HepG2 (cell line): ENCODE measurements at regions not wholly inside any gene's neighbourhood (a gene's known extent, or its start where the extent isn't known, plus 50 kb on each side); places are given as distances from the start of the nearest gene placed in this dataset.
A peak's percentile ranks its signal among the peaks of the same experiment; 100 is the strongest.

ENCODE experiments used
- ATF7-NPFF ChIP-seq: sonication (generic); formaldehyde crosslinking; IDR thresholded peaks from 2 replicates; pipeline ENCODE4 v1.8.1; 2023; ENCODE audit warnings: mild to moderate bottlenecking, low read depth, missing genetic modification reagents, moderate library complexity
- ATRX ChIP-seq: sonication (generic); formaldehyde crosslinking; IDR thresholded peaks from 2 replicates; pipeline ENCODE4 v1.4.0; 2020; ENCODE audit warnings: missing genetic modification reagents, borderline replicate concordance
- JDP2 ChIP-seq: sonication (generic); formaldehyde crosslinking; IDR thresholded peaks from 2 replicates; pipeline ENCODE4 v1.8.1; 2022; ENCODE audit warnings: missing genetic modification reagents, borderline replicate concordance
- KAT8 ChIP-seq: IDR thresholded peaks from 2 replicates; pipeline ENCODE4 v1.6.1; 2016; ENCODE audit warnings: missing genetic modification reagents, missing compliant biosample characterization
- KDM5B ChIP-seq: sonication (generic); formaldehyde crosslinking; IDR thresholded peaks from 2 replicates; pipeline ENCODE4 v1.4.0; 2020; ENCODE audit warnings: missing genetic modification reagents, mild to moderate bottlenecking, borderline replicate concordance
- MED8 ChIP-seq: sonication (generic); formaldehyde crosslinking; IDR thresholded peaks from 2 replicates; pipeline ENCODE4 v1.8.1; 2023; ENCODE audit warnings: mild to moderate bottlenecking, missing genetic modification reagents; ENCODE audit not compliant: insufficient replicate concordance
- MTA3 ChIP-seq: sonication (generic); formaldehyde crosslinking; IDR thresholded peaks from 2 replicates; pipeline ENCODE4 v1.4.0; 2020; ENCODE audit warnings: missing genetic modification reagents
- SP2 ChIP-seq: sonication (generic); formaldehyde crosslinking; IDR thresholded peaks from 2 replicates; pipeline ENCODE4 v1.5.1; 2020; ENCODE audit warnings: mild to moderate bottlenecking, missing genetic modification reagents
- ZBTB43 ChIP-seq: sonication (generic); formaldehyde crosslinking; conservative IDR thresholded peaks from 2 replicates; pipeline ENCODE4 v1.4.0; 2020; ENCODE audit warnings: missing genetic modification reagents
- ZKSCAN5 ChIP-seq: sonication (generic); formaldehyde crosslinking; IDR thresholded peaks from 2 replicates; pipeline ENCODE4 v1.5.1; 2020; ENCODE audit warnings: mild to moderate bottlenecking, missing genetic modification reagents
- ZMYM4 ChIP-seq: sonication (generic); formaldehyde crosslinking; IDR thresholded peaks from 2 replicates; pipeline ENCODE4 v1.8.1; 2023; ENCODE audit warnings: mild to moderate bottlenecking, missing genetic modification reagents
- ZNF18 ChIP-seq: sonication (generic); formaldehyde crosslinking; IDR thresholded peaks from 2 replicates; pipeline ENCODE4 v1.8.0; 2022; ENCODE audit warnings: mild to moderate bottlenecking, missing genetic modification reagents; ENCODE audit not compliant: insufficient replicate concordance
- ZNF431 ChIP-seq: sonication (generic); formaldehyde crosslinking; IDR thresholded peaks from 2 replicates; pipeline ENCODE4 v1.9.0; 2022; ENCODE audit warnings: missing genetic modification reagents, low read depth, mild to moderate bottlenecking, borderline replicate concordance
- ZNF607 ChIP-seq: sonication (generic); formaldehyde crosslinking; IDR thresholded peaks from 2 replicates; pipeline ENCODE4 v1.5.1; 2020; ENCODE audit warnings: missing genetic modification reagents, mild to moderate bottlenecking, borderline replicate concordance
- ZNF839 ChIP-seq: sonication (generic); formaldehyde crosslinking; IDR thresholded peaks from 2 replicates; pipeline ENCODE4 v1.4.0; 2020; ENCODE audit warnings: missing genetic modification reagents, mild to moderate bottlenecking, borderline replicate concordance
- TF ChIP-seq, protein P1 (sequence below): sonication (generic); formaldehyde crosslinking; IDR thresholded peaks from 2 replicates; pipeline ENCODE4 v1.9.0; 2021; ENCODE audit warnings: mild to moderate bottlenecking, missing genetic modification reagents
- TF ChIP-seq, protein P2 (sequence below): sonication (generic); formaldehyde crosslinking; IDR thresholded peaks from 2 replicates; pipeline ENCODE4 v1.5.1; 2020; ENCODE audit warnings: missing genetic modification reagents, mild to moderate bottlenecking, borderline replicate concordance

DNA sequence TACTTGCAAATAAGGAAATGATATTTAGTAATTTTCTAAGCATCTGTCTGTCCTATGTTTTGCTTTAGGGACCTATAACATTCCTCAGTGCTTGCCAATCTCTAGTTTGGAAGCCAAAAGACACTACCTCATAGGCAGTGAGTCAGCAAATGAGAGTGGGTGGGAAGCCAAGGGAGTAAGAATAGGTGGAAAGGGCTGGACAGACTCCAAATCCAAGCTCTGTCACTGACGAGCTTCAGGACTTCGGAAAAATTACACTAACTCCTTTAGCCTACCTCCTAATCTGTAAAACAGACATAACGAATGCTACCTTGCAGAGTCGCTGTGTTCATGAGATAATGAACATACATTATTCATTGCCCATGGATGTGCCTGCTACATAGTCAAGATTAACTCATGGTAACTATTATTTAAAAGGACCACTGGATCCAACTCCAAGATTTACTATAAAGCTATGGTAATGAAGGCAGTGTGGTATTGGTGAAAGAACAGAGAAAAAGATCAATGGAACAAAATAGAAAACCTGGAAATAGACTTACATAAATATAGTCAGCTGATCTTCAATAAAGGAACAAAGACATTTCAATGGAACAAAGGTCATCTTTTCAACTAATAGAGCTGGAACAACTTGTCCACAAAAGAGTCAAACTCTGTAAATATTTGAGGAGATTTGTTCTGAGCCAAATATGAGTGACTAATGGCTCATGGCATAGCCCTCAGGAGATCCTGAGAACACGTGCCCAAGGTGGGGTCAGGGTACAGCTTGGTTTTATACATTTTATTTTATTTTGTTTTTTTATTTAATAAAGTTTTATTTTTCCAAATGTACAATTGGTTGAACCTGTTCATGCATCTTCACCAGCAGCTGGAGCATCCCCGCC is 64.1 kb downstream of the FAM50B start (continued):
- TF ChIP-seq ZMYM4 (CRISPR knock-in tag), result peak; percentile 39; the same call in 1 of the 2 replicates
- TF ChIP-seq, protein P1, sequence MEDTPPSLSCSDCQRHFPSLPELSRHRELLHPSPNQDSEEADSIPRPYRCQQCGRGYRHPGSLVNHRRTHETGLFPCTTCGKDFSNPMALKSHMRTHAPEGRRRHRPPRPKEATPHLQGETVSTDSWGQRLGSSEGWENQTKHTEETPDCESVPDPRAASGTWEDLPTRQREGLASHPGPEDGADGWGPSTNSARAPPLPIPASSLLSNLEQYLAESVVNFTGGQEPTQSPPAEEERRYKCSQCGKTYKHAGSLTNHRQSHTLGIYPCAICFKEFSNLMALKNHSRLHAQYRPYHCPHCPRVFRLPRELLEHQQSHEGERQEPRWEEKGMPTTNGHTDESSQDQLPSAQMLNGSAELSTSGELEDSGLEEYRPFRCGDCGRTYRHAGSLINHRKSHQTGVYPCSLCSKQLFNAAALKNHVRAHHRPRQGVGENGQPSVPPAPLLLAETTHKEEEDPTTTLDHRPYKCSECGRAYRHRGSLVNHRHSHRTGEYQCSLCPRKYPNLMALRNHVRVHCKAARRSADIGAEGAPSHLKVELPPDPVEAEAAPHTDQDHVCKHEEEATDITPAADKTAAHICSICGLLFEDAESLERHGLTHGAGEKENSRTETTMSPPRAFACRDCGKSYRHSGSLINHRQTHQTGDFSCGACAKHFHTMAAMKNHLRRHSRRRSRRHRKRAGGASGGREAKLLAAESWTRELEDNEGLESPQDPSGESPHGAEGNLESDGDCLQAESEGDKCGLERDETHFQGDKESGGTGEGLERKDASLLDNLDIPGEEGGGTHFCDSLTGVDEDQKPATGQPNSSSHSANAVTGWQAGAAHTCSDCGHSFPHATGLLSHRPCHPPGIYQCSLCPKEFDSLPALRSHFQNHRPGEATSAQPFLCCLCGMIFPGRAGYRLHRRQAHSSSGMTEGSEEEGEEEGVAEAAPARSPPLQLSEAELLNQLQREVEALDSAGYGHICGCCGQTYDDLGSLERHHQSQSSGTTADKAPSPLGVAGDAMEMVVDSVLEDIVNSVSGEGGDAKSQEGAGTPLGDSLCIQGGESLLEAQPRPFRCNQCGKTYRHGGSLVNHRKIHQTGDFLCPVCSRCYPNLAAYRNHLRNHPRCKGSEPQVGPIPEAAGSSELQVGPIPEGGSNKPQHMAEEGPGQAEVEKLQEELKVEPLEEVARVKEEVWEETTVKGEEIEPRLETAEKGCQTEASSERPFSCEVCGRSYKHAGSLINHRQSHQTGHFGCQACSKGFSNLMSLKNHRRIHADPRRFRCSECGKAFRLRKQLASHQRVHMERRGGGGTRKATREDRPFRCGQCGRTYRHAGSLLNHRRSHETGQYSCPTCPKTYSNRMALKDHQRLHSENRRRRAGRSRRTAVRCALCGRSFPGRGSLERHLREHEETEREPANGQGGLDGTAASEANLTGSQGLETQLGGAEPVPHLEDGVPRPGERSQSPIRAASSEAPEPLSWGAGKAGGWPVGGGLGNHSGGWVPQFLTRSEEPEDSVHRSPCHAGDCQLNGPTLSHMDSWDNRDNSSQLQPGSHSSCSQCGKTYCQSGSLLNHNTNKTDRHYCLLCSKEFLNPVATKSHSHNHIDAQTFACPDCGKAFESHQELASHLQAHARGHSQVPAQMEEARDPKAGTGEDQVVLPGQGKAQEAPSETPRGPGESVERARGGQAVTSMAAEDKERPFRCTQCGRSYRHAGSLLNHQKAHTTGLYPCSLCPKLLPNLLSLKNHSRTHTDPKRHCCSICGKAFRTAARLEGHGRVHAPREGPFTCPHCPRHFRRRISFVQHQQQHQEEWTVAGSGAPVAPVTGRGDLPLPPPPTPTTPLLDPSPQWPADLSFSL, result no peak
- TF ChIP-seq ZNF18 (CRISPR knock-in tag), result no peak
- peak; percentile 50; the same call in 1 of the 2 replicates for TF ChIP-seq ATF7-NPFF (CRISPR knock-in tag)
- TF ChIP-seq, protein P2, sequence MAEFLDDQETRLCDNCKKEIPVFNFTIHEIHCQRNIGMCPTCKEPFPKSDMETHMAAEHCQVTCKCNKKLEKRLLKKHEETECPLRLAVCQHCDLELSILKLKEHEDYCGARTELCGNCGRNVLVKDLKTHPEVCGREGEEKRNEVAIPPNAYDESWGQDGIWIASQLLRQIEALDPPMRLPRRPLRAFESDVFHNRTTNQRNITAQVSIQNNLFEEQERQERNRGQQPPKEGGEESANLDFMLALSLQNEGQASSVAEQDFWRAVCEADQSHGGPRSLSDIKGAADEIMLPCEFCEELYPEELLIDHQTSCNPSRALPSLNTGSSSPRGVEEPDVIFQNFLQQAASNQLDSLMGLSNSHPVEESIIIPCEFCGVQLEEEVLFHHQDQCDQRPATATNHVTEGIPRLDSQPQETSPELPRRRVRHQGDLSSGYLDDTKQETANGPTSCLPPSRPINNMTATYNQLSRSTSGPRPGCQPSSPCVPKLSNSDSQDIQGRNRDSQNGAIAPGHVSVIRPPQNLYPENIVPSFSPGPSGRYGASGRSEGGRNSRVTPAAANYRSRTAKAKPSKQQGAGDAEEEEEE, result no peak
- TF ChIP-seq ZNF839, result no peak
- no peak for TF ChIP-seq ATRX (CRISPR knock-in tag)
- no peak for TF ChIP-seq KDM5B
- TF ChIP-seq MED8 (CRISPR knock-in tag), result no peak
- no peak for TF ChIP-seq ZNF431
- TF ChIP-seq ZKSCAN5 (CRISPR knock-in tag), result no peak
- TF ChIP-seq KAT8 (CRISPR knock-in tag), result no peak; the same call in 1 of the 2 replicates
- TF ChIP-seq ZNF607 (CRISPR knock-in tag), result no peak
- no peak for TF ChIP-seq SP2 (CRISPR knock-in tag)
- peak; percentile 61 for TF ChIP-seq ZBTB43 (CRISPR knock-in tag)
- TF ChIP-seq MTA3, result no peak
- no peak for TF ChIP-seq JDP2 (CRISPR knock-in tag)
